Thymus (tissue), 11 donors: ENCODE measurements at regions not wholly inside any gene's neighbourhood (a gene's known extent, or its start where the extent isn't known, plus 50 kb on each side); places are given as distances from the start of the nearest gene placed in this dataset.

ENCODE experiments used
- DNase-seq, 9 donors: peaks; one replicate each; pipeline ENCODE4 v3.0.0-alpha.2; 2013; ENCODE audit warnings: low spot score in 9 of 9, low read depth in 6 of 9, missing footprints in 1 of 9
- H3K27ac ChIP-seq, 2 donors: one replicate each; pipeline ENCODE4 v1.5.1; 2013; ENCODE audit warnings: control low read depth in 1 of 2, low read depth in 1 of 2, low read length in 1 of 2, mild to moderate bottlenecking in 1 of 2, moderate library complexity in 1 of 2
- H3K27me3 ChIP-seq, 2 donors: one replicate each; pipeline ENCODE4 v1.5.1; 2013; ENCODE audit warnings: low read length in 1 of 2; ENCODE audit not compliant: control insufficient read depth in 2 of 2, insufficient read depth in 1 of 2
- H3K36me3 ChIP-seq, 2 donors: one replicate each; pipeline ENCODE4 v1.5.1; 2013; ENCODE audit warnings: low read length in 1 of 2, mild to moderate bottlenecking in 1 of 2, moderate library complexity in 1 of 2; ENCODE audit not compliant: control insufficient read depth in 2 of 2, insufficient read depth in 2 of 2
- H3K4me1 ChIP-seq, 2 donors: one replicate each; pipeline ENCODE4 v1.5.1; 2013; ENCODE audit warnings: low read length in 2 of 2; ENCODE audit not compliant: control insufficient read depth in 2 of 2, insufficient read depth in 2 of 2
- H3K4me3 ChIP-seq, 2 donors: one replicate each; pipeline ENCODE4 v1.5.1; 2013; ENCODE audit warnings: low read length in 2 of 2, control low read depth in 1 of 2, mild to moderate bottlenecking in 1 of 2
- H3K9me3 ChIP-seq, 2 donors: one replicate each; pipeline ENCODE4 v1.5.1; 2013; ENCODE audit warnings: low read length in 1 of 2, mild to moderate bottlenecking in 1 of 2; ENCODE audit not compliant: control insufficient read depth in 2 of 2, insufficient read depth in 1 of 2
- WGBS: extraction: QIAGEN DNeasy Blood & Tissue Kit; methylation state at CpG from one replicate; pipeline ENCODE4 v1.1.7; 2013; 5-methylcytosine and 5-hydroxymethylcytosine counted together
- donor health status: healthy.

DNA sequence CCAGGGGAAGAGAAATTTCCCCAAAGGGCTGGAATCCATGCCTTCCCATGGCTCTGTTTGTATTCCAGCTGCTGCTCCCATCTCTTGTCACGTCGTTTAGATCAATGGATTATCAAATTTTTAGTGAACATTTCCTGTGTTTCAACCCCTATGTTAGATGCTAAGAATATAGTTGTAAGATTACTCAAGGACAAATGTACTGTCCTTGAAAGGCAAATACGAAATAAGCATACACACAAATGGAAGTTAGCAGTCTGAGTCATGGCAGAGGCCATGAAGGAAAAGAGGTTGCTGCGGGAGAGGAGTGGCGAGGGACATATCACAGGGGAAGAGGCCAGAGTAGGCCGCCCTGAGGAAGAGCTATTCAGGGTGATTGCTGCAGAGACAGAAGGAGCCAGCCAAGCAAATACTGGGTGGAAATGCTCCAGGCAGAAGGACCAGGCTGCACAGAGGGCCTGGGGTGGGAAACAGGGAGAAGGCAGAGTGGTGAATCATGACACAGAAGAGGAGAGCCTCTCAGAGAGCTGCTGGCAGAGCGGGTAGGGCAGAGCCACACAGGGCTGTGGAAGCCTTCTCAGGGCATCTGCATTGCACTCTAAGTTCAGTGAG is 219.2 kb upstream of the LRFN2 start:
- H3K36me3 ChIP-seq, result no peaks in the 10 kb centered on the region
- WGBS, result 97% methylated on average over 7 of the region's 7 CpGs
- H3K4me3 ChIP-seq, result no peak overlapping the region
- no peak for DNase-seq
- no peaks in the 10 kb centered on the region for H3K27me3 ChIP-seq
- no peak overlapping the region for H3K27ac ChIP-seq
- no peaks in the 10 kb centered on the region for H3K9me3 ChIP-seq
- peaks cover 0 to 2% of the 10 kb centered on the region in 2 donors for H3K4me1 ChIP-seq

DNA sequence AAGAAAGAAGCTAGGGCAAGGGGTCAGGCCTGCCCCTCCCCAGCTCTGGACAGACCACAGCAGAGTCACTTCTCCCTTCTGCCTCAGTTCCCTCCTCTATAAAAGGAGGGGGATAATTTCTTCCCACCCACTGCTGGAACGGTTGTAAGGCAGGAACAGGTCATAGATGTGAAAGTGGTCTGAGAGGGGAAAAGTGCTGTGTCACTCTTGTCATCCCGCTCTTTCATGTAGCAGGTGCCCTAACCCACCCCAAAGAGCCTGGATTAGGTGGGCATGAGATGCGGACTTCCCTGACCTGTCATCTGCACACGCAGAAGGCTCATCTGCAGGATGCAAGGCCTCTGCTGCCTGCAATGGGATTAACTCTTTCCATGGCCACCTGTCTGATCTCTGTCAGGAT is 218.2 kb upstream of the LRFN2 start:
- H3K9me3 ChIP-seq, result no peaks in the 10 kb centered on the region
- no peak overlapping the region for H3K4me3 ChIP-seq
- no peak for DNase-seq
- no peaks in the 10 kb centered on the region for H3K36me3 ChIP-seq
- H3K27ac ChIP-seq, result no peak overlapping the region
- no peaks in the 10 kb centered on the region for H3K27me3 ChIP-seq
- H3K4me1 ChIP-seq, result peaks cover 0 to 2% of the 10 kb centered on the region in 2 donors
- WGBS, result 66% methylated on average over 4 of the region's 4 CpGs

DNA sequence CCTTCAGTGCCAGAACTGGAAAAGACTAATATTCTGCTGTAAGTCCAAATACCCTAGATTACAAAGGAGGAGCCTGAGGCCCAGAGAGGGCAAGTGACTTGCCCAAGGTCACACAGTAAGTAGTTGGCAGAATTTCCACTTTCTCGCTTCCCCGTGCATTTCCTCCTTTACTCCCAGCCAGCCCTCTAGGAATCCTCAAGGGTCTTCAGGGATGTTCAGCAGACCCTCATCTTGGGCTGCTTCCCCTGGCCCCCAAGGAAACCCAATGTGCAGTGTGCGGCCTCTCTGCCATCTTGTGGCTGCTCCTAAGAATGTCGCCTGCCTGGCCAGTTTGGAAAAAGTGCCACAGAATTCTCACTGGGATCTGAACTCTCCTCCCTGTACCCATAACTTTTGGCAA is 217.7 kb upstream of the LRFN2 start:
- no peaks in the 10 kb centered on the region for H3K36me3 ChIP-seq
- H3K9me3 ChIP-seq, result no peaks in the 10 kb centered on the region
- no peak overlapping the region for H3K27ac ChIP-seq
- 98% methylated on average over 4 of the region's 4 CpGs for WGBS
- peaks cover 0 to 2% of the 10 kb centered on the region in 2 donors for H3K4me1 ChIP-seq
- DNase-seq, result no peak
- H3K27me3 ChIP-seq, result no peaks in the 10 kb centered on the region
- no peak overlapping the region for H3K4me3 ChIP-seq

GRCh38 chr6:40803897-40804702 is 216.9 kb upstream of the LRFN2 start:
- Histone ChIP-seq H3K36me3 (no peaks in the 10 kb centered on the region), H3K4me1 (peaks cover 0 to 2% of the 10 kb centered on the region in 2 donors), H3K27ac (no peak overlapping the region), H3K27me3 (no peaks in the 10 kb centered on the region), H3K9me3 (no peaks in the 10 kb centered on the region), H3K4me3 (no peak overlapping the region)
- DNase-seq, result no peak
- 89% methylated on average over 1 of the region's 1 CpG for WGBS

DNA sequence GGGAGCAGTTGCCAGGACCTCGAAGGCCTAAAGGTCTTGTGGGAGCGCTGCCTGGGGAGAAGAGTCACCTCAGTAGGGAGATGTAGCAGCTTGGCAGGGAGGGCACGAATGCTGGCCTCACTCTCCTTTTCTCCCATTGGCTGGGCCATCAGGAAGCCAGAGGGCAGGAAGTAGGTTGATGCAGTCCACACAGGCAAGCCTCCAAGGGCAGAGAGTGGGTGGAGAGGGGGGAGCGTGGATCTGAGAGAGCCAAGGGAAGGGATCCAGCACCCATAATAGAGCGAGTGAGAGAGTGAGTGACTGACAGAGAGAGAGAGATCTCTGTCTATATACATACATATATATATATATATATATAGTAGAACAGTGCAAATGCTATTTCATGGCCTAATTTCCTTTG is 215.3 kb upstream of the LRFN2 start:
- H3K27ac ChIP-seq, result no peak overlapping the region
- no peak for DNase-seq

GRCh38 chr6:40799296-40800140 is 212.4 kb upstream of the LRFN2 start:
- Histone ChIP-seq H3K36me3 (no peaks in the 10 kb centered on the region), H3K4me1 (peaks cover 0 to 2% of the 10 kb centered on the region in 2 donors), H3K27me3 (peaks cover 0 to 2% of the 10 kb centered on the region in 2 donors), H3K27ac (no peak overlapping the region), H3K9me3 (no peaks in the 10 kb centered on the region), H3K4me3 (no peak overlapping the region)
- no peak for DNase-seq
- WGBS, result 80% methylated on average over 8 of the region's 8 CpGs

More for the DNA sequence above, 215.3 kb upstream of the LRFN2 start:
- Histone ChIP-seq H3K36me3 (no peaks in the 10 kb centered on the region), H3K4me1 (peaks cover 0 to 2% of the 10 kb centered on the region in 2 donors), H3K27me3 (no peaks in the 10 kb centered on the region), H3K9me3 (no peaks in the 10 kb centered on the region), H3K4me3 (no peak overlapping the region)
- 87% methylated on average over 5 of the region's 5 CpGs for WGBS

- no peak overlapping the region for H3K27ac ChIP-seq
- H3K9me3 ChIP-seq, result no peaks in the 10 kb centered on the region
- no peak overlapping the region for H3K4me3 ChIP-seq
- DNase-seq, result no peak
- WGBS, result 94% methylated on average over 7 of the region's 7 CpGs
- peaks cover 0 to 2% of the 10 kb centered on the region in 2 donors for H3K27me3 ChIP-seq
- no peaks in the 10 kb centered on the region for H3K36me3 ChIP-seq
- peaks cover 0 to 2% of the 10 kb centered on the region in 2 donors for H3K4me1 ChIP-seq
These were observed 211.1 kb upstream of the LRFN2 start for GRCh38 chr6:40798069-40798770.

DNA sequence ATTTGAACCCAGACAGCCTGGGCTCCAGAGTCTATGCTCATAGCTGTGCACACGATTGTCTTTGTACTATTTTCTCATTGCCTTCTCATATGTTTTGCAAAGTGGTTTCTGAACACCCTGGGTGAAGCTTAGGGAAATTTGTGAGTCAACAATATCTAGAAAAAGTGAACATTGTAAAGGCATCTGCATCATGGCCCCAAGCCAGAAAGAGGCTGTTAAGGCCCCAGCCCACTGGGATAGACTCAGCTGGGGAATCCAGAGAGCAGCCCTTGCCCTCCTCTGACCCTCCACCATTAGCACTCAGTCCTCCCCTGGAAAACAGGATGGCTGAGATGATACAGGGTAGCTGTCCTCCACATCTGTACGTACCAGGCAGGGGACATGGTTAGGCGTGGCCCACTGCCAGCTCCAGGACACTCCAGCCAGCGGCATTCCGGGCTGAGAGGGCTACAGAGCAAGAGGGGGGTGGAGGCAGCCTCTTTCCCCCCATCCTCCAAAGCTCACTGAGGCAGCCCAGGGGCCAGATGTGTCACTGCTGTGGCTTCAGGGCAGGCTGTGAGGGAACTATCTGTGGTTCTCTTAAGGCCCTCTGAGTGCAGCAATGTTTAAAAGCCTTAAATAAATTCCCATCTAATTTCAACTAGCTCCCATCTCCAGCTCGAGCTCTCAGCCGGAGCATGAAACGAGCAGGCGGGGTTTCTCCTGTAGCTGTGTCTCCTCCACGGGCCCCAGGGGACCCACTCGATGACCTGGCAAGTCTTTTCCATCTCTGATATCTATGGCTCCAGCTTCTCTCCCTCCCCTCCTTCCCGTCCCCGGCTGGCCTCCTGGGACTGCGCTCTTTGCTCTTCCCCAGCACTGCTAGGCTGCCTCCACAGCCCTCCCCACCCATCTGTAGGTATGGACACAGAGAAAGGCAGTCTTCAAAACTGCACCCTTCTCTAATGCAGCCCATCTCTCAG is 209.4 kb upstream of the LRFN2 start:
- no peak overlapping the region for H3K27ac ChIP-seq
- DNase-seq, result no peak
- H3K4me1 ChIP-seq, result no peaks in the 10 kb centered on the region

More for the DNA sequence above, 209.4 kb upstream of the LRFN2 start:
- H3K4me3 ChIP-seq, result no peak overlapping the region
- H3K27me3 ChIP-seq, result peaks cover 0 to 2% of the 10 kb centered on the region in 2 donors
- H3K36me3 ChIP-seq, result no peaks in the 10 kb centered on the region
- 92% methylated on average over 14 of the region's 14 CpGs for WGBS
- no peaks in the 10 kb centered on the region for H3K9me3 ChIP-seq
